IMR-90 (cell line): ENCODE measurements at regions not wholly inside any gene's neighbourhood (a gene's known extent, or its start where the extent isn't known, plus 50 kb on each side); places are given as distances from the start of the nearest gene placed in this dataset.
"Not testable (repeated sequence)": the region's sequence is repeated elsewhere in the genome, so short reads cannot be mapped to it uniquely, and the experiment has no call there.

Experiments used
- BHLHE40 ChIP-seq: fragments of 150-350 bp; IDR thresholded peaks from 2 replicates; pipeline ENCODE4 v1.6.1; 2016; ENCODE audit warnings: mild to moderate bottlenecking, low read depth, low read length
- CEBPB ChIP-seq: IDR thresholded peaks from 2 replicates; pipeline ENCODE4 v1.6.1; 2012; ENCODE audit warnings: low read depth, low read length, improper control_type of control experiment
- CHD1 ChIP-seq: IDR thresholded peaks from 2 replicates; pipeline ENCODE4 v1.6.1; 2012; ENCODE audit warnings: low read depth, low read length, improper control_type of control experiment
- CTCF ChIP-seq: conservative IDR thresholded peaks from 2 replicates; pipeline ENCODE4 v1.5.1; 2012; ENCODE audit warnings: mild to moderate bottlenecking, low read depth, low read length, improper control_type of control experiment
- FOS ChIP-seq: fragments of 150-350 bp; IDR thresholded peaks from 2 replicates; pipeline ENCODE4 v1.6.1; 2016; ENCODE audit warnings: low read depth, low read length
- MAZ ChIP-seq: IDR thresholded peaks from 2 replicates; pipeline ENCODE4 v1.6.1; 2012; ENCODE audit warnings: low read depth, mild to moderate bottlenecking, low read length, improper control_type of control experiment, moderate library complexity, borderline replicate concordance
- MXI1 ChIP-seq: IDR thresholded peaks from 2 replicates; pipeline ENCODE4 v1.6.1; 2012; ENCODE audit warnings: low read depth, mild to moderate bottlenecking, low read length, moderate library complexity, borderline replicate concordance
- POLR2A ChIP-seq: IDR thresholded peaks from 2 replicates; pipeline ENCODE4 v1.6.1; 2012; ENCODE audit warnings: mild to moderate bottlenecking, low read depth, low read length
- RAD21 ChIP-seq: IDR thresholded peaks from 2 replicates; pipeline ENCODE4 v1.6.1; 2012; ENCODE audit warnings: low read length, improper control_type of control experiment
- RCOR1 ChIP-seq: IDR thresholded peaks from 2 replicates; pipeline ENCODE4 v1.6.1; 2012; ENCODE audit warnings: mild to moderate bottlenecking, low read length, improper control_type of control experiment; ENCODE audit not compliant: insufficient replicate concordance
- RFX5 ChIP-seq: IDR thresholded peaks from 2 replicates; pipeline ENCODE4 v1.8.0; 2012; ENCODE audit warnings: low read depth, mild to moderate bottlenecking, low read length, moderate library complexity
- SMC3 ChIP-seq: fragments of 150-350 bp; IDR thresholded peaks from 2 replicates; pipeline ENCODE4 v1.6.1; 2016; ENCODE audit warnings: low read depth, mild to moderate bottlenecking, antibody characterized with exemption, low read length, moderate library complexity
- USF2 ChIP-seq: fragments of 150-350 bp; IDR thresholded peaks from 2 replicates; pipeline ENCODE4 v1.6.1; 2017; ENCODE audit warnings: mild to moderate bottlenecking, antibody characterized with exemption, low read length, low read depth
- TF ChIP-seq, protein P1 (sequence below): fragments of 150-350 bp; IDR thresholded peaks from 2 replicates; pipeline ENCODE4 v1.6.1; 2016; ENCODE audit warnings: low read depth, mild to moderate bottlenecking, low read length, moderate library complexity, borderline replicate concordance

DNA sequence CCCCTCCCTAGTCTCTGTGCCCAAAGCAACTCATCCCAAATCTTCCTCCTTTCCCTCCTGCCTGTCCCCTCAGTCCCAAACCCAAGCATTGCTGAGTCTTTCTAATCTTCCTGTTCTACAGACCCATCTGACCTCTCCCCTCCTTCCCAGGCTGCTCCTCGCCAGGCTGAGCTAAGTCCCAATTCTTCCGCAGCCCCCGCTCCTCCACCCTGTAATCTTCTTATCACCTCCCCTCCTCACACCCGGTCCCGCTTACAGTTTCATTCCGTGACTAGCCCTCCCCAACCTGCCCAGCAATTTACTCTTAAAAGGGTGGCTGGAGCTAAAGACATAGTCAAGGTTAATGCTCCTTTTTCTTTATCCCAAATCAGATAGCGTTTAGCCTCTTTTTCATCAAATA is 86.8 kb upstream of the ALDH3B2 start:
- TF ChIP-seq CTCF, MXI1, RFX5, RCOR1, SMC3, POLR2A, CHD1, RAD21, MAZ, BHLHE40, FOS, CEBPB, USF2: not testable (repeated sequence)
- TF ChIP-seq, protein P1, sequence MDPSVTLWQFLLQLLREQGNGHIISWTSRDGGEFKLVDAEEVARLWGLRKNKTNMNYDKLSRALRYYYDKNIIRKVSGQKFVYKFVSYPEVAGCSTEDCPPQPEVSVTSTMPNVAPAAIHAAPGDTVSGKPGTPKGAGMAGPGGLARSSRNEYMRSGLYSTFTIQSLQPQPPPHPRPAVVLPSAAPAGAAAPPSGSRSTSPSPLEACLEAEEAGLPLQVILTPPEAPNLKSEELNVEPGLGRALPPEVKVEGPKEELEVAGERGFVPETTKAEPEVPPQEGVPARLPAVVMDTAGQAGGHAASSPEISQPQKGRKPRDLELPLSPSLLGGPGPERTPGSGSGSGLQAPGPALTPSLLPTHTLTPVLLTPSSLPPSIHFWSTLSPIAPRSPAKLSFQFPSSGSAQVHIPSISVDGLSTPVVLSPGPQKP, result not testable (repeated sequence)
